IMR-90 (cell line): ENCODE measurements at regions not wholly inside any gene's neighbourhood (a gene's known extent, or its start where the extent isn't known, plus 50 kb on each side); places are given as distances from the start of the nearest gene placed in this dataset.

Source experiments
- ATAC-seq: fragments of 200-7000 bp; cut with Tn5 transposase; 2 replicates; pipeline ENCODE4 v1.9.1; 2020; ENCODE audit warnings: low read depth, mild to moderate bottlenecking, moderate library complexity
- BruUV-seq: library from RNA; stranded (reverse); fragments of 400-500 nt; replicated peaks from 2 replicates; lab custom pipeline; 2021; lab: Mats Ljungman, UMichigan
- CTCF ChIA-PET: fragments of 300-600 bp; formaldehyde crosslinking; extraction: SDS; loops from one replicate; lab custom pipeline; 2021; ENCODE audit warnings: antibody characterized with exemption; lab: Yijun Ruan, JAX
- POLR2A ChIA-PET: fragments of 300-600 bp; sonication (Branson Sonifier 250); formaldehyde crosslinking; loops from one replicate; lab custom pipeline; 2022; ENCODE audit warnings: antibody characterized with exemption; ENCODE audit not compliant: unreplicated experiment; lab: Charles Lee
- DNase-seq: peaks from one replicate; pipeline ENCODE4 v3.0.0; 2013
- H2AFZ ChIP-seq: replicated peaks from 2 replicates; pipeline ENCODE3; 2013; ENCODE audit warnings: low read length, mild to moderate bottlenecking; ENCODE audit not compliant: poor library complexity
- H2AK5ac ChIP-seq: 2 replicates; pipeline ENCODE4 v1.6.1; 2013; ENCODE audit warnings: low read depth, low read length, inconsistent platforms
- H2AK9ac ChIP-seq: replicated peaks from 2 replicates; pipeline ENCODE3; 2013; ENCODE audit warnings: mild to moderate bottlenecking, low read depth, low read length, moderate library complexity; ENCODE audit not compliant: poor library complexity
- H2BK120ac ChIP-seq: 2 replicates; pipeline ENCODE4 v1.6.1; 2013; ENCODE audit warnings: low read depth, low read length, inconsistent platforms
- H2BK15ac ChIP-seq: 3 replicates; pipeline ENCODE4 v1.6.1; 2013; ENCODE audit warnings: low read depth, low read length, inconsistent platforms
- H2BK20ac ChIP-seq: 2 replicates; pipeline ENCODE4 v1.6.1; 2013; ENCODE audit warnings: low read depth, mild to moderate bottlenecking, inconsistent platforms, low read length, moderate library complexity
- H2BK5ac ChIP-seq: 2 replicates; pipeline ENCODE4 v1.6.1; 2013; ENCODE audit warnings: mild to moderate bottlenecking, low read depth, low read length, inconsistent platforms; ENCODE audit not compliant: poor library complexity, severe bottlenecking
- H3K14ac ChIP-seq: replicated peaks from 2 replicates; pipeline ENCODE4 v1.6.1; 2013; ENCODE audit warnings: low read depth, low read length, inconsistent platforms
- H3K18ac ChIP-seq: 2 replicates; pipeline ENCODE4 v1.6.1; 2013; ENCODE audit warnings: low read depth, low read length, control low read depth
- H3K23ac ChIP-seq: 2 replicates; pipeline ENCODE4 v1.6.1; 2013; ENCODE audit warnings: low read depth, low read length, inconsistent platforms
- H3K27ac ChIP-seq: 2 replicates; pipeline ENCODE4 v1.5.1; 2013; ENCODE audit warnings: mild to moderate bottlenecking, control low read depth, low read length; ENCODE audit not compliant: insufficient read depth
- H3K27me3 ChIP-seq: 2 replicates; pipeline ENCODE4 v1.6.1; 2013; ENCODE audit warnings: low read length; ENCODE audit not compliant: control insufficient read depth, insufficient read depth
- H3K36me3 ChIP-seq: 2 replicates; pipeline ENCODE4 v1.6.1; 2013; ENCODE audit warnings: low read length, mixed read lengths; ENCODE audit not compliant: control insufficient read depth, insufficient read depth
- H3K4ac ChIP-seq: 2 replicates; pipeline ENCODE4 v1.6.1; 2013; ENCODE audit warnings: low read depth, low read length, inconsistent platforms
- H3K4me1 ChIP-seq: 2 replicates; pipeline ENCODE4 v1.6.1; 2013; ENCODE audit warnings: low read length, mixed read lengths; ENCODE audit not compliant: control insufficient read depth, insufficient read depth
- H3K4me2 ChIP-seq: 2 replicates; pipeline ENCODE4 v1.6.1; 2013; ENCODE audit warnings: low read depth, mild to moderate bottlenecking, control low read depth, low read length, moderate library complexity
- H3K4me3 ChIP-seq: 2 replicates; pipeline ENCODE4 v1.5.1; 2013; ENCODE audit warnings: low read depth, mild to moderate bottlenecking, control low read depth, low read length, moderate library complexity; ENCODE audit not compliant: insufficient read depth
- H3K56ac ChIP-seq: 2 replicates; pipeline ENCODE4 v1.6.1; 2013; ENCODE audit warnings: low read length, inconsistent platforms; ENCODE audit not compliant: insufficient read depth; ENCODE audit errors: extremely low read depth
- H3K79me1 ChIP-seq, 2 experiments: 2 replicates each; pipeline ENCODE4 v1.6.1; 2013; ENCODE audit warnings: low read length in 2 of 2, inconsistent platforms in 1 of 2, low read depth in 1 of 2
- H3K9ac ChIP-seq: 2 replicates; pipeline ENCODE4 v1.6.1; 2013; ENCODE audit warnings: low read depth, low read length, control low read depth
- H3K9me1 ChIP-seq: 2 replicates; pipeline ENCODE4 v1.6.1; 2013; ENCODE audit warnings: low read length, inconsistent platforms; ENCODE audit not compliant: insufficient read depth
- H3K9me3 ChIP-seq: 2 replicates; pipeline ENCODE4 v1.6.1; 2013; ENCODE audit warnings: low read length; ENCODE audit not compliant: control insufficient read depth, insufficient read depth
- H4K20me1 ChIP-seq: 2 replicates; pipeline ENCODE4 v1.6.1; 2013; ENCODE audit warnings: low read length, inconsistent platforms; ENCODE audit not compliant: insufficient read depth
- H4K5ac ChIP-seq: 2 replicates; pipeline ENCODE4 v1.6.1; 2013; ENCODE audit warnings: mild to moderate bottlenecking, low read depth, low read length, control low read depth
- H4K8ac ChIP-seq, 2 experiments: 2 replicates each; pipeline ENCODE4 v1.6.1; 2013; ENCODE audit warnings: low read depth in 2 of 2, low read length in 2 of 2, control low read depth in 1 of 2, inconsistent platforms in 1 of 2
- H4K91ac ChIP-seq: 2 replicates; pipeline ENCODE4 v1.6.1; 2013; ENCODE audit warnings: low read depth, low read length, inconsistent platforms; ENCODE audit not compliant: insufficient read depth
- BHLHE40 ChIP-seq: fragments of 150-350 bp; IDR thresholded peaks from 2 replicates; pipeline ENCODE4 v1.6.1; 2016; ENCODE audit warnings: mild to moderate bottlenecking, low read depth, low read length
- CEBPB ChIP-seq: IDR thresholded peaks from 2 replicates; pipeline ENCODE4 v1.6.1; 2012; ENCODE audit warnings: low read depth, low read length, improper control_type of control experiment
- CHD1 ChIP-seq: IDR thresholded peaks from 2 replicates; pipeline ENCODE4 v1.6.1; 2012; ENCODE audit warnings: low read depth, low read length, improper control_type of control experiment
- CTCF ChIP-seq: conservative IDR thresholded peaks from 2 replicates; pipeline ENCODE4 v1.5.1; 2012; ENCODE audit warnings: mild to moderate bottlenecking, low read depth, low read length, improper control_type of control experiment
- ELK1 ChIP-seq: fragments of 150-350 bp; IDR thresholded peaks from 2 replicates; pipeline ENCODE4 v1.6.1; 2016; ENCODE audit warnings: low read depth, mild to moderate bottlenecking, low read length, moderate library complexity, borderline replicate concordance
- FOS ChIP-seq: fragments of 150-350 bp; IDR thresholded peaks from 2 replicates; pipeline ENCODE4 v1.6.1; 2016; ENCODE audit warnings: low read depth, low read length
- MAZ ChIP-seq: IDR thresholded peaks from 2 replicates; pipeline ENCODE4 v1.6.1; 2012; ENCODE audit warnings: low read depth, mild to moderate bottlenecking, low read length, improper control_type of control experiment, moderate library complexity, borderline replicate concordance
- MXI1 ChIP-seq: IDR thresholded peaks from 2 replicates; pipeline ENCODE4 v1.6.1; 2012; ENCODE audit warnings: low read depth, mild to moderate bottlenecking, low read length, moderate library complexity, borderline replicate concordance
- POLR2A ChIP-seq: IDR thresholded peaks from 2 replicates; pipeline ENCODE4 v1.6.1; 2012; ENCODE audit warnings: mild to moderate bottlenecking, low read depth, low read length
- RCOR1 ChIP-seq: IDR thresholded peaks from 2 replicates; pipeline ENCODE4 v1.6.1; 2012; ENCODE audit warnings: mild to moderate bottlenecking, low read length, improper control_type of control experiment; ENCODE audit not compliant: insufficient replicate concordance
- SMC3 ChIP-seq: fragments of 150-350 bp; IDR thresholded peaks from 2 replicates; pipeline ENCODE4 v1.6.1; 2016; ENCODE audit warnings: low read depth, mild to moderate bottlenecking, antibody characterized with exemption, low read length, moderate library complexity
- WGBS, 2 experiments: methylation state at CpG; one replicate each; pipeline versions ENCODE4 v1.1.5 to v1.1.7; 2013; ENCODE audit warnings: missing lambda C conversion rate in 2 of 2; ENCODE audit not compliant: insufficient read length in 1 of 2; ENCODE audit errors: extremely low coverage in 2 of 2; 5-methylcytosine and 5-hydroxymethylcytosine counted together
- dilution Hi-C: fragments of 300-500 bp; cut with HindIII; formaldehyde crosslinking; loops from one replicate; pipeline ENCODE4 v1.14.3; 2018; ENCODE audit warnings: low sequenced_read_pairs; ENCODE audit not compliant: unreplicated experiment
- in situ Hi-C: fragments of 300-500 bp; cut with MboI; formaldehyde crosslinking; loops from 3 replicates; pipeline ENCODE4 v1.14.3; 2019; ENCODE audit warnings: low sequenced_read_pairs, inconsistent platforms, mixed read lengths
- intact Hi-C: fragments of 100-400 bp; cut with micrococcal nuclease; formaldehyde crosslinking; loops from 2 replicates; pipeline ENCODE4 v1.10.0; 2022
- TF ChIP-seq, protein P1 (sequence below): fragments of 150-350 bp; IDR thresholded peaks from 2 replicates; pipeline ENCODE4 v1.6.1; 2017; ENCODE audit warnings: mild to moderate bottlenecking, antibody characterized with exemption, low read length, low read depth

GRCh38 chrX:43405191-43405590, 250.9 kb upstream of the MAOA start:
- Histone ChIP-seq H3K79me1 (no peaks in the 10 kb centered on the region), H2BK20ac (no peak overlapping the region), H3K18ac (no peak overlapping the region), H3K27ac (no peak overlapping the region), H3K4me2 (no peak overlapping the region), H3K27me3 (no peaks in the 10 kb centered on the region), H4K5ac (no peak overlapping the region), H2AK9ac (no peak overlapping the region), H2BK120ac (no peak overlapping the region), H4K20me1 (no peaks in the 10 kb centered on the region), H3K4ac (no peak overlapping the region), H2AFZ (no peak overlapping the region), H2BK15ac (no peak overlapping the region), H4K91ac (no peak overlapping the region), H3K56ac (no peak overlapping the region), H4K8ac (no peak overlapping the region), H2AK5ac (no peak overlapping the region), H3K4me1 (no peaks in the 10 kb centered on the region), H3K9ac (no peak overlapping the region), H3K9me1 (no peaks in the 10 kb centered on the region), H3K9me3 (no peaks in the 10 kb centered on the region), H3K14ac (no peak overlapping the region), H2BK5ac (no peak overlapping the region), H3K23ac (no peak overlapping the region), H3K36me3 (no peaks in the 10 kb centered on the region), H3K4me3 (no peak overlapping the region)
- no peak for TF ChIP-seq CTCF
- TF ChIP-seq FOS, result no peak
- no peak for TF ChIP-seq CHD1
- no peak for TF ChIP-seq MXI1
- no peak for TF ChIP-seq CEBPB
- TF ChIP-seq RCOR1, result no peak
- no peak for TF ChIP-seq MAZ
- TF ChIP-seq POLR2A, result no peak
- no peak for TF ChIP-seq ELK1
- TF ChIP-seq, protein P1, sequence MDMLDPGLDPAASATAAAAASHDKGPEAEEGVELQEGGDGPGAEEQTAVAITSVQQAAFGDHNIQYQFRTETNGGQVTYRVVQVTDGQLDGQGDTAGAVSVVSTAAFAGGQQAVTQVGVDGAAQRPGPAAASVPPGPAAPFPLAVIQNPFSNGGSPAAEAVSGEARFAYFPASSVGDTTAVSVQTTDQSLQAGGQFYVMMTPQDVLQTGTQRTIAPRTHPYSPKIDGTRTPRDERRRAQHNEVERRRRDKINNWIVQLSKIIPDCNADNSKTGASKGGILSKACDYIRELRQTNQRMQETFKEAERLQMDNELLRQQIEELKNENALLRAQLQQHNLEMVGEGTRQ, result no peak
- TF ChIP-seq BHLHE40, result no peak
- no peak for TF ChIP-seq SMC3
- dilution Hi-C loops, result no loop called here
- ATAC-seq (no peak), DNase-seq (no peak)
- POLR2A ChIA-PET, result no interaction called here
- BruUV-seq, result no TSS peak
- intact Hi-C loops, result no loop called here
- no CpG with 5 or more reads among the region's 1 CpG for WGBS, 2 experiments
- CTCF ChIA-PET, result no interaction called here
- in situ Hi-C loops, result no loop called here
